Transverse colon (tissue), 3 donors: ENCODE measurements at regions not wholly inside any gene's neighbourhood (a gene's known extent, or its start where the extent isn't known, plus 50 kb on each side); places are given as distances from the start of the nearest gene placed in this dataset.

ENCODE experiments used
- EP300 ChIP-seq: sonication (generic); formaldehyde crosslinking; IDR thresholded peaks from one replicate; pipeline ENCODE4 v1.6.1; 2017; ENCODE audit warnings: antibody characterized with exemption, low read depth
- TF ChIP-seq, protein P1 (sequence below), 5 experiments: fragments of 200-600 bp in 3 of 5; fragments of 450-650 bp in 2 of 5; sonication (generic) in 3 of 5; IDR thresholded peaks; 1 replicate in 2 of 5; 2 replicates in 3 of 5; pipeline ENCODE4 v1.5.1; 2016 to 2017; ENCODE audit warnings: antibody characterized with exemption in 5 of 5, inconsistent platforms in 3 of 5, mild to moderate bottlenecking in 2 of 5, moderate library complexity in 1 of 5

DNA sequence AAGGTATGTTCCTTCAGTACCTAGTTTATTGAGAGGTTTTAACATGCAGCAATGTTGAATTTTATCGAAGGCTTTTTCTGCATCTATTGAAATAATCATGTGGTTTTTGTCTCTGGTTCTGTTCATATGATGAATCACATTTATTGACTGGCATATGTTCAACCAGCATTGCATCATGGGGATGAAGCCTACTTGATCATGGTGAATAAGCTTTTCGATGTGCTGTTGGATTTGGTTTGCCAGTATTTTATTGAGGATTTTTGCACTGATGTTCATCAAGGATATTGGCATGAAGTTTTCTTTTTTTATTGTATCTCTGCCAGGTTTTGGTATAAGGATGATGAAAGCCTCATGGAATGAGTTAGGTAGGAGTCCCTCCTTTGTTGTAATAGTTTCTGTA, 204.0 kb upstream of the GNAI1 start:
- no peak for TF ChIP-seq EP300
- TF ChIP-seq, protein P1, sequence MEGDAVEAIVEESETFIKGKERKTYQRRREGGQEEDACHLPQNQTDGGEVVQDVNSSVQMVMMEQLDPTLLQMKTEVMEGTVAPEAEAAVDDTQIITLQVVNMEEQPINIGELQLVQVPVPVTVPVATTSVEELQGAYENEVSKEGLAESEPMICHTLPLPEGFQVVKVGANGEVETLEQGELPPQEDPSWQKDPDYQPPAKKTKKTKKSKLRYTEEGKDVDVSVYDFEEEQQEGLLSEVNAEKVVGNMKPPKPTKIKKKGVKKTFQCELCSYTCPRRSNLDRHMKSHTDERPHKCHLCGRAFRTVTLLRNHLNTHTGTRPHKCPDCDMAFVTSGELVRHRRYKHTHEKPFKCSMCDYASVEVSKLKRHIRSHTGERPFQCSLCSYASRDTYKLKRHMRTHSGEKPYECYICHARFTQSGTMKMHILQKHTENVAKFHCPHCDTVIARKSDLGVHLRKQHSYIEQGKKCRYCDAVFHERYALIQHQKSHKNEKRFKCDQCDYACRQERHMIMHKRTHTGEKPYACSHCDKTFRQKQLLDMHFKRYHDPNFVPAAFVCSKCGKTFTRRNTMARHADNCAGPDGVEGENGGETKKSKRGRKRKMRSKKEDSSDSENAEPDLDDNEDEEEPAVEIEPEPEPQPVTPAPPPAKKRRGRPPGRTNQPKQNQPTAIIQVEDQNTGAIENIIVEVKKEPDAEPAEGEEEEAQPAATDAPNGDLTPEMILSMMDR (IDR thresholded peaks at IDR 0.05): no peak
